ENCODE measurements at regions not wholly inside any gene's neighbourhood (a gene's known extent, or its start where the extent isn't known, plus 50 kb on each side); places are given as distances from the start of the nearest gene placed in this dataset.
"Not testable (repeated sequence)": the region's sequence is repeated elsewhere in the genome, so short reads cannot be mapped to it uniquely, and the experiment has no call there.

DNA sequence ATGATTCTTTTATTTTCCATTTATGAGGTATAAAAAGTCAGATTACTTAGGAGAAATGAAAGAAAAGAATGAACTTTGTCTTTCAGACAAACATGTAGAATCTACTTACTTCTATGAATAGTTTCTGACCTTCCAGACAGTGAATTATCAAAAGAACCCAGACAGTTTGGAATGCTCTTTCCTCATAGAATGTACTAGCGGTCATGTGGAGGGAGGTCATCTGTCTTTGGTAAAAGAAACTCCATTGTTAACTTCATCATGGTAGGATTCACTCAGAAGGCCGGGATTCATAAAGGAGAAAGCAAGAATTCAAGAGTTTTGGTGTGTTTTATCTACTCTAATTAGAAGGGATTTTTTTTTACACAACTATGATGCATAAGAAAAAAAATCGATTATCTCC is 144.8 kb upstream of the ZNF804B start:
- DNase-seq: no peak

DNA sequence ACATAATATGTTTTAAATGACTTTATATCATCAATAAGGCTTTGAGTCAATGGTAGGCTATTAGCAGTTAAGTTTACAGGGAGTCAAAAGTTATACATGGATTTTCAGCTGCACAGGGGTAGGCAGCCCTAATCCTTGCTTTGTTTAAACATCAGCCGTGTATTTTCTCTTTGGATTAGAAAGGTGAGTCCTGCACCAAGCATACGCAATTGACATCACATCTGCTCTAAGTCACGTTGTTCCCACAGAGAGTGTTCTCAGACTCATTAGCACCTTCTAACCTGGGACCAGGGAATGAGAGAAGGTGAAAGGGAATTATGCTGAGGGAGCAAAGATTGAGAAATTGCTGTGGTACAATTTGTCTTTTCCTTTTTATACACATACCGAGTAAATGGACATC is 148.6 kb upstream of the ZNF804B start:
- no peak for DNase-seq

- no peak for DNase-seq
Observed at GRCh38 chr7:88600695-88601094, 158.8 kb upstream of the ZNF804B start.

- no peak for DNase-seq
Observed at GRCh38 chr7:88599528-88599927, 160.0 kb upstream of the ZNF804B start.

DNA sequence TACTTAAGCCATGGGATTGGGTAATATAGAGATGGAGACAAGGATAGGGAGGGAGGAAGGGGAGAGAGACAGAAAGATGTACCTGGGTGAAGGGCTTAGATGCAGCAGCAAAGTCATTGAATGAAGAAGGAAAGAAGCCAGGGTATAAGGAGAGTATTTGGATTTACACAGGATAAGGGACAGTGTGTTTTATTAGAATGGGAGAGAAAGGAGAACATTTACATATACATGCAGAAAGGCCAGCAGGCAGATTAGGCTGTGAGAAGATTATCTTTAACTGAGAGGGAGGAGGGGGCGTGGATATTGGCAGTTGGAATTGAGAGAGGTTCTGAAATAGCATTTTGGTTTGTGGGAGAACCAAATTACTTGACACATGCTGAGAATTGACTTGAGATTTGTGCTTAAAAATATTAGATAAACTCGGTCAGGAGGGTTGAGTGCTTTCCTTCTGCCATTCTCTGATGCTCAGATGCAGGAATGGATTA is 161.5 kb upstream of the ZNF804B start:
- DNase-seq: no peak

DNA sequence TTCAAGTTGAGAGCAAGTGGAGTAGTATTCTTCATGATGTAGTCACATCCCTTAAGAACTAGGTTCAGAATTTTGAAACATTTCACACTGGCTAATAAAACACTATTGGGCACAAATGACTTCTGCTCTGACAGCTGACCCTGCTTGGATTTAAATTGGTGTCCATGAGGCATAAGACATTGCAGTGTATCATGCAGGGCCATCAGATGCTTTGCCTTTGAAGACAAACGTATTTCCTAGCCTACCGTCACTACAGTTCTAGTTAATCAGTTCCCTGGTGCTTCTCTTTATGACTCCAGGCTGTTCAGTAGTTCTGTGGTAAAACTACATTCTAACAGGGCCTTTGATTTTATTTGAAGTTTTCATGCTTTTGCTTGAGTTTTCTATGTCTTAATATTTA is 168.5 kb upstream of the ZNF804B start:
- no peak for DNase-seq

- DNase-seq: no peak
Observed at GRCh38 chr7:88589927-88590326, 169.6 kb upstream of the ZNF804B start.

DNA sequence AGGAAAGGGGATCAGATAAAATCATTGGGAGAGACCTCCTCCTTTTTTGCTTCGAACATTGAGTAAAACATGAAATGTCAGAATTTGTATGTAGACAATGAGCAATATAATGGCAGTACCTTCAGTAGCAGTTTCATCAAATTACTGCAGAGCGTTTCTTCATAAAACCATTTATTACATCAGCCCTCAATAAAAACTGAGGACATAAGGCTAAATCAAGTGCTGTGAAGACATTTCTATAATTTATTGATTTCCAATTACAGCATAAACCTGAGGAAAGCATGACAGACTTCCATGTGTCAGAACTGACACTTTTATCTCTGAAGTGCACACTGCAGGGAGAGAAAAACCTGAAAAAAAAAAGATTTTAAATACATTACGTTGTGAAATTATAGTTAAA is 172.6 kb upstream of the ZNF804B start:
- DNase-seq: no peak

- DNase-seq: no peak
Observed at GRCh38 chr7:88586219-88586618, 173.3 kb upstream of the ZNF804B start.

DNA sequence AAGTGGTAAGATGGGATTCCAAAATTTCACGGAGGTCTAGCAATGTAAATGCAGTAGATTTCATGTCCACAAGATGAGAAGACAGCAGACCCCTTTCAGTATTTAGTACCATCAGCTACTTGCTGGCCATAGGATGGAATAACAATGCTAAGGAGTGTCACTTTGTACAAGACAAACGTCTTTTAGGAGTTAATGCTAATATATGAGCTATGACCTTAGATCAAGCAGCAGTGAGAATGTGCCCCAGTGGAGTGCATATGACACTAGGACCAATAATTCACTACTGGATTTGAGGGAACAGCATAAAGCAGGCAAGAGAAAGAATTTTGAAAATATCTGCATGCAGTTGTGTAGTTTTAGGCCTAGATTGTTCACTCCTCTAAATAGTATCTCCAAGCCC is 182.8 kb upstream of the ZNF804B start:
- DNase-seq: no peak

- no peak for DNase-seq
Observed at GRCh38 chr7:88566162-88566729, 193.3 kb upstream of the ZNF804B start.

GRCh38 chr7:88565401-88565800 is 194.1 kb upstream of the ZNF804B start:
- no peak for DNase-seq

- DNase-seq: not testable (repeated sequence)
Observed at GRCh38 chr7:88556441-88556840, 203.1 kb upstream of the ZNF804B start.

DNA sequence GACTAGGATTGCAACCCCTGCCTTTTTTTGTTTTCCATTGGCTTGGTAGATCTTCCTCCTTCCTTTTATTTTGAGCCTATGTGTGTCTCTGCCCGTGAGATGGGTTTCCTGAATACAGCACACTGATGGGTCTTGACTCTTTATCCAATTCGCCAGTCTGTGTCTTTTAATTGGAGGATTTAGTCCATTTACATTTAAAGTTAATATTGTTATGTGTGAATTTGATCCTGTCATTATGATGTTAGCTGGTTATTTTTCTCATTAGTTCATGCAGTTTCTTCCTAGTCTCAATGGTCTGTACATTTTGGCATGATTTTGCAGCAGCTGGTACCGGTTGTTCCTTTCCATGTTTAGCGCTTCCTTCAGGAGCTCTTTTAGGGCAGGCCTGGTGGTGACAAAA is 204.7 kb upstream of the ZNF804B start:
- not testable (repeated sequence) for DNase-seq

DNA sequence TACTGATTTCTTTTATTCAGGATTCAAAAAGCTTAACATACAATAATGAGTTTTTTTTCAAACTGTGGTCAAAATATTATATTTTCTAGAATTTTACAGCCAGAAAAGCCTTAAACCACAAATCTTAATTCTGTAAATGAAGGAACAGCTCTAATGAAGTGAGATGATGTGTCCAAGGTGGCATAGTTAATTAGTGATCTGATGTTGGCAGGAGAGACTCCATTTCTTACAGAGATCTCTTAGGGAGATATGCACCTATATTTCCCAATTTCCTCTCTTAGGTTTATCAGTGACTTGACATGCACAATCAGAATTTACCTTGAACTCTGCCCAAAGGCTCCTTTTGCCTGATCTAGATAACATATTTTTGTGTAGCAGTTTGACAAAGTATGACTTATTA is 211.1 kb upstream of the ZNF804B start:
- DNase-seq: no peak

GRCh38 chr7:88546808-88547207 is 212.7 kb upstream of the ZNF804B start:
- peak; percentile 71 for DNase-seq

- no peak for DNase-seq
Observed at GRCh38 chr7:88545663-88546062, 213.8 kb upstream of the ZNF804B start.

DNA sequence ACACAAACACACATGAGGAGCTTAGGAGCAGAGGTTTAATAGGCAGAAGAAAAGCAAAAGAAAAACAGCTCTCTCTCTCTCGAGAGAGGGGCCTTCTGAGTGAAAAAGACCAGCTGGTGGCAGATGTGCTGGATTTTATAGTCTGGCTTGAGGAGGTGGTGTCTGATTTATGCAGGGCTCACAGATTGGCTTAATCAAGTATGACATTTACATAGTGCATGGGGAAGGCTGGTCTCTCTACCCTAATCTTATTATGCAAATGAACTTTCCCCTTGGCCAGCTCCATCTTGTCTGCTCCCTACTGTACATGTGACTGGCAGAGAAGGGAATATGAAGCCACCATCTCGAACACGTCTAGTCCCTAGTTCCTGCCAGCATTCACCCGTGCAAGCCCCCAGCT is 219.5 kb upstream of the ZNF804B start:
- DNase-seq: no peak

GRCh38 chr7:88539518-88539917 is 220.0 kb upstream of the ZNF804B start:
- no peak for DNase-seq

DNA sequence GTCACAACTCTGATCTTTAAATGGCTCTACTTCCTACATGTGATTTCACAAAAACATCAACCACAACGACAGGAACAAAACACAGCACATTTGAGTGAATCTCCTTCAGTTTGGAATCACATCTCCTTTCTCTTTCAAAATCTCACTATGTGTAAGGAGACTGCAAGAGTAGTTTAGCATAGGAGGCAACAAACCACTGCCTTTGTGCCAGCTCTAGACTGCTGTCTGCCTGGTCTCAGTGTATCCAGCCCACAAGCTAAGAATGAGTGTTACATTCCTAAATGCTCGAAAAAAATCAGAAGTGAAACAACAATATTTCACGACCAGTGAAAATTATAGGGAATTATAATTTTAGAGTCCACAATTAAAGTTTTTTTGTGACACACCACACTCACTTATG is 217.0 kb upstream of the STEAP4 start:
- no peak for DNase-seq

GRCh38 chr7:88522771-88523293 is 216.1 kb upstream of the STEAP4 start:
- no peak for DNase-seq

GRCh38 chr7:88516429-88516828 is 209.7 kb upstream of the STEAP4 start:
- no peak for DNase-seq

DNA sequence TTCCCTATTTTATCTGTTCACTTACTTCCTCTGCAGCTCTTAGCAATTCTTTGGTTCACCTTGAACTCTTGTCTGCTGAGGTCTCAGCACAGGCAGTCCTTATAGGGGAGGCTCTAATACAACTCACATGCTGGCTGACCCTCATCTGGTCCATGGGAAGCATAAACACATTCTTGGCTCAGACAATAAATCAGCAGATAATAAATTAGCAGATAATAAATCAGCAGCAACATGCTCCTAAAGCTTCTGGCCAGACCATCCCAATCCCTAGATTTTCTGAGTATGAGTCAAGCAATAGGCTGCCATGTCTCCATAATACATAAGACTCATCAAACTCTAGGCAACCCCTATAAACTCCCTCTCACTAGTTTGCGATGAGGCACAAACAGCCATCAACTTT is 208.6 kb upstream of the STEAP4 start:
- no peak for DNase-seq

GRCh38 chr7:88509341-88509740 is 202.6 kb upstream of the STEAP4 start:
- DNase-seq: no peak

- no peak for DNase-seq
Observed at GRCh38 chr7:88500131-88500530, 193.4 kb upstream of the STEAP4 start.
